CD4-positive, alpha-beta T cell (primary cell): ENCODE measurements at regions not wholly inside any gene's neighbourhood (a gene's known extent, or its start where the extent isn't known, plus 50 kb on each side); places are given as distances from the start of the nearest gene placed in this dataset.

Experiments
- ATAC-seq: fragments of 200-7000 bp; cut with Tn5 transposase; one replicate; pipeline ENCODE4 v1.10.0; 2022; ENCODE audit warnings: mild to moderate bottlenecking; ENCODE audit not compliant: poor library complexity
- CTCF ChIA-PET: fragments of 350-600 bp; sonication (Branson Sonifier 250); formaldehyde crosslinking; loops from one replicate; lab custom pipeline; 2021; ENCODE audit warnings: antibody characterized with exemption, inconsistent platforms; lab: Charles Lee
- POLR2A ChIA-PET: fragments of 350-600 bp; sonication (Branson Sonifier 250); formaldehyde crosslinking; loops from one replicate; lab custom pipeline; 2021; ENCODE audit warnings: antibody characterized with exemption, inconsistent platforms; lab: Charles Lee
- DNase-seq, 14 experiments: peaks; one replicate each; pipeline ENCODE4 v3.0.0-alpha.2; 2013 to 2020; ENCODE audit warnings: mixed read lengths in 2 of 14
- H3K27ac ChIP-seq, 2 donors: one replicate each; pipeline versions ENCODE4 v1.5.1 to v1.7.0; 2013; ENCODE audit warnings: low read length in 2 of 2, low read depth in 1 of 2, mild to moderate bottlenecking in 1 of 2
- H3K27me3 ChIP-seq, 2 experiments: 1 replicate in 1 of 2; 2 replicates in 1 of 2; pipeline versions ENCODE4 v1.6.1 to v1.7.0; 2013; ENCODE audit warnings: low read length in 2 of 2, control low read depth in 1 of 2, mild to moderate bottlenecking in 1 of 2, moderate library complexity in 1 of 2; ENCODE audit not compliant: insufficient read depth in 2 of 2, control insufficient read depth in 1 of 2
- H3K36me3 ChIP-seq: one replicate; pipeline ENCODE4 v1.6.1; 2013; ENCODE audit warnings: low read length, control low read depth; ENCODE audit not compliant: insufficient read depth
- H3K4me1 ChIP-seq: one replicate; pipeline ENCODE4 v1.6.1; 2013; ENCODE audit warnings: low read length, control low read depth; ENCODE audit not compliant: insufficient read depth
- H3K4me3 ChIP-seq: one replicate; pipeline ENCODE4 v1.5.1; 2013; ENCODE audit warnings: mild to moderate bottlenecking, low read length, moderate library complexity
- H3K9me3 ChIP-seq, 2 experiments: 1 replicate in 1 of 2; 2 replicates in 1 of 2; pipeline versions ENCODE4 v1.6.1 to v1.7.0; 2013; ENCODE audit warnings: low read length in 2 of 2, mild to moderate bottlenecking in 2 of 2, control low read depth in 1 of 2, moderate library complexity in 1 of 2; ENCODE audit not compliant: control insufficient read depth in 1 of 2, insufficient read depth in 1 of 2
- H3K27ac Mint-ChIP-seq: one replicate; pipeline ENCODE4 v1.8.0; 2020; ENCODE audit warnings: mixed read lengths
- H3K27me3 Mint-ChIP-seq: one replicate; pipeline ENCODE4 v1.8.0; 2021; ENCODE audit warnings: mixed read lengths
- H3K36me3 Mint-ChIP-seq: one replicate; pipeline ENCODE4 v1.8.0; 2021; ENCODE audit warnings: low read depth, mixed read lengths
- H3K4me1 Mint-ChIP-seq: one replicate; pipeline ENCODE4 v1.8.0; 2021; ENCODE audit warnings: low read depth, mixed read lengths
- H3K4me3 Mint-ChIP-seq: one replicate; pipeline ENCODE4 v1.8.0; 2020; ENCODE audit warnings: mild to moderate bottlenecking, mixed read lengths
- H3K9me3 Mint-ChIP-seq: one replicate; pipeline ENCODE4 v1.8.0; 2020; ENCODE audit warnings: mixed read lengths
- CTCF ChIP-seq: fragments of 200-600 bp; IDR thresholded peaks from one replicate; pipeline ENCODE4 v1.8.0; 2022; ENCODE audit warnings: antibody characterized with exemption, mild to moderate bottlenecking
- intact Hi-C, 2 experiments: fragments of 100-400 bp; cut with DNase I in 1 of 2; cut with micrococcal nuclease in 1 of 2; formaldehyde crosslinking; loops; one replicate each; pipeline versions ENCODE4 v1.15.1 to v1.9.0; 2023 to 2025; cut with DNase I, micrococcal nuclease

GRCh38 chr6:14360565-14360964 lies 243.0 kb downstream of the CD83 start:
- H3K27me3 ChIP-seq, result no peaks in the 10 kb centered on the region
- no peak overlapping the region for H3K27ac ChIP-seq
- no peak overlapping the region for H3K4me3 Mint-ChIP-seq
- H3K4me1 ChIP-seq, result no peaks in the 10 kb centered on the region
- H3K27ac Mint-ChIP-seq, result no peak overlapping the region
- H3K9me3 Mint-ChIP-seq, result no peaks in the 10 kb centered on the region
- no peaks in the 10 kb centered on the region for H3K9me3 ChIP-seq
- H3K4me3 ChIP-seq, result no peak overlapping the region
- CTCF ChIA-PET, result interaction anchor here (0.8 kb wide), 1 partner anchor 41 kb away, joined by 3 read pairs; no protein-coding TSS in a partner anchor
- no peaks in the 10 kb centered on the region for H3K36me3 ChIP-seq
- no peaks in the 10 kb centered on the region for H3K4me1 Mint-ChIP-seq
- TF ChIP-seq CTCF, result no peak
- POLR2A ChIA-PET, result no interaction called here
- H3K27me3 Mint-ChIP-seq, result no peaks in the 10 kb centered on the region
- H3K36me3 Mint-ChIP-seq, result no peaks in the 10 kb centered on the region
- DNase-seq (no peak), ATAC-seq (no peak)
- intact Hi-C loops, result no loop called here

- TF ChIP-seq CTCF, result no peak
- H3K4me1 ChIP-seq, result no peaks in the 10 kb centered on the region
- no peaks in the 10 kb centered on the region for H3K27me3 ChIP-seq
- H3K36me3 Mint-ChIP-seq, result no peaks in the 10 kb centered on the region
- DNase-seq, result no peak
- intact Hi-C loops, result no loop called here
- no peaks in the 10 kb centered on the region for H3K36me3 ChIP-seq
- no peaks in the 10 kb centered on the region for H3K9me3 Mint-ChIP-seq
- H3K4me3 Mint-ChIP-seq, result no peak overlapping the region
- CTCF ChIA-PET, result interaction anchor here (0.8 kb wide), 1 partner anchor 42 kb away, joined by 3 read pairs; no protein-coding TSS in a partner anchor
- H3K27ac Mint-ChIP-seq, result no peak overlapping the region
- POLR2A ChIA-PET, result no interaction called here
- ATAC-seq, result no peak
- no peak overlapping the region for H3K27ac ChIP-seq
- no peak overlapping the region for H3K4me3 ChIP-seq
- H3K4me1 Mint-ChIP-seq, result no peaks in the 10 kb centered on the region
- H3K9me3 ChIP-seq, result no peaks in the 10 kb centered on the region
- H3K27me3 Mint-ChIP-seq, result no peaks in the 10 kb centered on the region
Measured at GRCh38 chr6:14361297-14361696, 243.7 kb downstream of the CD83 start.

DNA sequence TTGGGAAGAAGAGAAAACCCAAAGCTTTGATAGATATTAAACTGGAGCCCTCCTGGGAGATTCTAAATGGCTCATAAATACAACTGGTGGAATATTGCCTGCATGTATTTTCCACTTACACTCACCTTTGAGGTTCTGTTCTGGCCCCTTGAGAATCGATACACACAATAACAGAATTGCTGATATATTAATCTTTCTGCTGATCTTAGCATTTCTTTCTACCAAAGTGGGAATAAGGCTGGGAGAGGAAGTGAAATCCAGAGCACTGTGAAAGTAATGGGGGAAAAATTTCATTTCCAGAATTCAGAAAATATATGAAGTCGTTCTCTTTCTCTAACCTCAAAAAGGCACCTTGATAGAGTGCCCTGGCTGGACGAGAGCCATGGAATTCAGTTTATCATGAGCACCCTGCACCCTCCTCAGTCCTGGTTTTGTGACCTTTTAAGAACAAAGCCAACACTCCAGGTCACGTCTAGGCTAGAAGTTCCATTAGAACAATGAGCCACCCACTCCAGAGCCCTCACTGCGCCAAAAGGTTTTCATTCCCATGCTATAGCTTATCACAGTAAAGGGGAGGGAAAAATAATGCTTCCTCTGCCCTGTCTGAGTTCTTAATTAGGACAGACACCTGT lies 244.5 kb downstream of the CD83 start:
- H3K4me1 Mint-ChIP-seq, result no peaks in the 10 kb centered on the region
- intact Hi-C loops, result no loop called here
- H3K27ac ChIP-seq, result no peak overlapping the region
- no peak for ATAC-seq
- H3K4me1 ChIP-seq, result no peaks in the 10 kb centered on the region
- no peak overlapping the region for H3K4me3 ChIP-seq
- no peaks in the 10 kb centered on the region for H3K27me3 Mint-ChIP-seq
- TF ChIP-seq CTCF, result no peak
- no peaks in the 10 kb centered on the region for H3K27me3 ChIP-seq
- no peak overlapping the region for H3K4me3 Mint-ChIP-seq
- H3K27ac Mint-ChIP-seq, result no peak overlapping the region
- H3K9me3 Mint-ChIP-seq, result no peaks in the 10 kb centered on the region
- DNase-seq, result no peak
- no peaks in the 10 kb centered on the region for H3K9me3 ChIP-seq
- H3K36me3 Mint-ChIP-seq, result no peaks in the 10 kb centered on the region
- POLR2A ChIA-PET, result no interaction called here
- no peaks in the 10 kb centered on the region for H3K36me3 ChIP-seq
- CTCF ChIA-PET, result no interaction called here
